Thyroid gland (tissue), 4 donors: ENCODE measurements at regions not wholly inside any gene's neighbourhood (a gene's known extent, or its start where the extent isn't known, plus 50 kb on each side); places are given as distances from the start of the nearest gene placed in this dataset.

ENCODE experiments used
- POLR2A ChIP-seq, 2 donors: fragments of 450-650 bp; IDR thresholded peaks; one replicate each; pipeline ENCODE4 v1.6.1; 2017; ENCODE audit warnings: antibody characterized with exemption in 2 of 2, mild to moderate bottlenecking in 2 of 2, moderate library complexity in 1 of 2
- TF ChIP-seq, protein P1 (sequence below), 6 experiments: fragments of 200-600 bp in 3 of 6; fragments of 450-650 bp in 3 of 6; sonication (generic) in 3 of 6; IDR thresholded peaks; one replicate each; pipeline ENCODE4 v1.5.1; 2016 to 2019; ENCODE audit warnings: antibody characterized with exemption in 6 of 6, mild to moderate bottlenecking in 2 of 6, inconsistent platforms in 1 of 6, moderate library complexity in 1 of 6

DNA sequence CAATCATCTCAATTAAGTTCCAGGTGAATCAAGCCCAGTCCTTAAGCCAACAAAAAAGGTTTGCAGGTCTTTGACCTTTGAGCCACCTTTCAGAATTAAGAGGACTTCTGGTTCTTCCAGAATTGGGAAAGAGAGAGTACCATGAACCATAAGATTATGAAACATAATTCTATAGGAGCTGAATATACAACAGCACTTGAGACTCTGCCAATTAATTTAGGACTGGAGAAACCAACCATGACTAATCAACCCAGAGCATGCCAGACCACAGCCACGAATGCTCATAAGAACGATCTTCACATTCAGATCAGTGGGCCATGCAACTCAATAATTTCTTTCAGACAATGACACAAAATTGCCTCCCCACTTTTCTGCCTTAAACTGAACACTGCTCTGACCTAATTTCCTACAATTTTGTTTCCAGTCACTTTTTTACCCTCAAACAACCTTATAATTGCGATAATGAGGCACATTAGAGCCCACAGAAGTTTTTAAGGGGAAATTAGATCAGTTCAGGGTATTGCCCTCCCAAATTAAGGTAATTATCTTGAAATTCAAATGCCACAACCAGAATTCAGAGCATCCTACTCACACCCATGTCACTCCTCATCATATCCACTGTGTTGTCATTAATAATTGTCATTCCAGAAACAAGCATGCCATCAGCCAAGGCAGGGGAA is 213.4 kb downstream of the ATPSCKMT start:
- TF ChIP-seq, protein P1, sequence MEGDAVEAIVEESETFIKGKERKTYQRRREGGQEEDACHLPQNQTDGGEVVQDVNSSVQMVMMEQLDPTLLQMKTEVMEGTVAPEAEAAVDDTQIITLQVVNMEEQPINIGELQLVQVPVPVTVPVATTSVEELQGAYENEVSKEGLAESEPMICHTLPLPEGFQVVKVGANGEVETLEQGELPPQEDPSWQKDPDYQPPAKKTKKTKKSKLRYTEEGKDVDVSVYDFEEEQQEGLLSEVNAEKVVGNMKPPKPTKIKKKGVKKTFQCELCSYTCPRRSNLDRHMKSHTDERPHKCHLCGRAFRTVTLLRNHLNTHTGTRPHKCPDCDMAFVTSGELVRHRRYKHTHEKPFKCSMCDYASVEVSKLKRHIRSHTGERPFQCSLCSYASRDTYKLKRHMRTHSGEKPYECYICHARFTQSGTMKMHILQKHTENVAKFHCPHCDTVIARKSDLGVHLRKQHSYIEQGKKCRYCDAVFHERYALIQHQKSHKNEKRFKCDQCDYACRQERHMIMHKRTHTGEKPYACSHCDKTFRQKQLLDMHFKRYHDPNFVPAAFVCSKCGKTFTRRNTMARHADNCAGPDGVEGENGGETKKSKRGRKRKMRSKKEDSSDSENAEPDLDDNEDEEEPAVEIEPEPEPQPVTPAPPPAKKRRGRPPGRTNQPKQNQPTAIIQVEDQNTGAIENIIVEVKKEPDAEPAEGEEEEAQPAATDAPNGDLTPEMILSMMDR (IDR thresholded peaks at IDR 0.05): no peak
- TF ChIP-seq POLR2A (IDR thresholded peaks at IDR 0.05): no peak
